Body of pancreas (tissue), 4 donors: ENCODE measurements at regions not wholly inside any gene's neighbourhood (a gene's known extent, or its start where the extent isn't known, plus 50 kb on each side); places are given as distances from the start of the nearest gene placed in this dataset. TPM values are rescaled to one million over a fixed set of nuclear protein-coding genes. Genes with fewer than 3 reads are reported as not detected.
A peak's percentile ranks its signal among the peaks of the same experiment; 100 is the strongest.

ENCODE experiments used
- ATAC-seq: fragments of 150-250 bp; one replicate; pipeline ENCODE4 v1.9.1; 2016
- DNase-seq, 4 donors: peaks; one replicate each; pipeline ENCODE4 v3.0.0-alpha.2; 2019
- H3K27ac ChIP-seq, 4 donors: fragments of 200-600 bp; sonication (generic); 1 replicate in 3 of 4; 2 replicates in 1 of 4; pipeline versions ENCODE4 v1.5.1 to v1.6.1; 2016 to 2019; ENCODE audit warnings: mild to moderate bottlenecking in 1 of 4, mixed read lengths in 1 of 4, moderate library complexity in 1 of 4
- H3K27me3 ChIP-seq, 2 donors: fragments of 200-600 bp; sonication (generic); one replicate each; pipeline ENCODE4 v1.6.0; 2016; ENCODE audit warnings: mild to moderate bottlenecking in 1 of 2
- H3K36me3 ChIP-seq, 2 donors: fragments of 200-600 bp; sonication (generic); replicated peaks in 1 of 2; 2 replicates each; pipeline ENCODE4 v1.5.1; 2016; ENCODE audit warnings: low read depth in 2 of 2; ENCODE audit not compliant: insufficient read depth in 1 of 2
- H3K4me1 ChIP-seq: fragments of 200-600 bp; sonication (generic); one replicate; pipeline ENCODE4 v1.6.0; 2016
- H3K4me3 ChIP-seq, 2 donors: fragments of 200-600 bp; sonication (generic); 1 replicate in 1 of 2; 2 replicates in 1 of 2; pipeline ENCODE4 v1.5.1; 2016 to 2019
- H3K9me3 ChIP-seq, 3 donors: fragments of 200-600 bp; sonication (generic); 1 replicate in 2 of 3; 2 replicates in 1 of 3; pipeline ENCODE4 v1.5.1; 2016
- CTCF ChIP-seq, 7 experiments: fragments of 450-650 bp in 4 of 7; fragments of 200-600 bp in 3 of 7; sonication (generic) in 3 of 7; IDR thresholded peaks; one replicate each; pipeline ENCODE4 v1.5.1; 2016 to 2019; ENCODE audit warnings: antibody characterized with exemption in 7 of 7
- POLR2A ChIP-seq, 3 donors: fragments of 450-650 bp; IDR thresholded peaks; one replicate each; pipeline ENCODE4 v1.6.1; 2016; ENCODE audit warnings: antibody characterized with exemption in 3 of 3, mild to moderate bottlenecking in 2 of 3
- WGBS, 2 donors: methylation state at CpG; one replicate each; pipeline ENCODE4 v1.1.5; 2017; 5-methylcytosine and 5-hydroxymethylcytosine counted together
- intact Hi-C: fragments of 100-400 bp; cut with DNase I; formaldehyde crosslinking; loops from one replicate; pipeline ENCODE4 v1.15.1; 2023
- small RNA-seq: library from RNA; depleted of rRNA; stranded (forward); fragments of <200 nt; gene quantifications from one replicate; pipeline ENCODE3, GENCODE V24; 2016

GRCh38 chr1:219668446-219668845 lies 55.5 kb upstream of the ZC3H11B start:
- Histone ChIP-seq H3K4me1 (no peaks in the 10 kb centered on the region), H3K4me3 (no peak overlapping the region), H3K9me3 (no peaks in the 10 kb centered on the region), H3K27ac (no peak overlapping the region), H3K36me3 (no peaks in the 10 kb centered on the region), H3K27me3 (no peaks in the 10 kb centered on the region)
- WGBS, 2 donors: 37 to 51% methylated on average over 2 of the region's 2 CpGs
- DNase-seq (no peak), ATAC-seq (no peak)
- intact Hi-C loops: no loop called here
- no peak for TF ChIP-seq POLR2A (IDR thresholded peaks at IDR 0.05)

DNA sequence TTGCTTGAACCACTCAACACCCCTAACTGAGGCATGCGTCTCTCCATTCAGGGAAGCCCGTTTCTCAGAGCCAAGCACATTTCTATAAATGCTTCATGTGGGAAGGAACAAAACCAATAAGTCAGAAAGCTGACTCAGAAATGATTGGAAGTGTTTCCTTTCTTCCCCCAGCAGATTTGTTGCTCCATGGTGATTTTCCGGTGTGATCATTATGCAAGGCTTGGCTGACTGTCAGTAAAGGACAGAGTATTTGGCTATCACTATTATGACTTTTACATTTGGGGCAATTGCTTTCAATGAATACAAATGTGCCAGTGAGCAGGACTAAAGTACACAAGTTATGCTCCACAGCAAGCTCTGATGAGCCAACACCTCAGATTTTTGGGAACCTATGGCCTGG lies 53.3 kb upstream of the ZC3H11B start:
- intact Hi-C loops: no loop called here
- ATAC-seq: no peak
- Histone ChIP-seq H3K27ac (no peak overlapping the region), H3K27me3 (no peaks in the 10 kb centered on the region), H3K9me3 (no peaks in the 10 kb centered on the region), H3K4me1 (peaks cover 2% of the 10 kb centered on the region), H3K36me3 (no peaks in the 10 kb centered on the region), H3K4me3 (no peak overlapping the region)
- no peak for TF ChIP-seq CTCF (IDR thresholded peaks at IDR 0.05)
- no peak for TF ChIP-seq POLR2A (IDR thresholded peaks at IDR 0.05)
- DNase-seq: peak in 1 of 4 donors; percentile 1
- WGBS, 2 donors: 70 to 93% methylated on average over 3 of the region's 3 CpGs

DNA sequence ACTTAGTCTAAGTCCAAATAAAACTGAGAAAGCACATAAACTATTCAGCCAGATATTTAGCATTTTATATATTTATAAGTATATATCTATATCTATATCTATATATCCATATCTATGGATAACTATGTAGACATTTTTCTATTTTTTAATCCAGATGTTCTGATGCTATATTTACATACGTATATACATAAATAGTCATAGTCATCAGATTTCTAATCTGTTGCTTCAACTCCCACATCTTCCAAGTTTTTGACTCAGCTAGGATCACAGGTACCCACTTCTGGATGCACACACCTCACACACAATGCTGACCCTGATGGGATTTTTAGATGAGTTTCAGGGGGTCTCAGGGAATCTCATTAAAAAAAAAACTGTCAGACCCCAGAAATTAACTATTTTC lies 52.2 kb upstream of the ZC3H11B start:
- H3K27ac ChIP-seq: no peak overlapping the region
- no peak for TF ChIP-seq CTCF (IDR thresholded peaks at IDR 0.05)
- TF ChIP-seq POLR2A (IDR thresholded peaks at IDR 0.05): no peak
- no peaks in the 10 kb centered on the region for H3K9me3 ChIP-seq
- no peaks in the 10 kb centered on the region for H3K27me3 ChIP-seq
- H3K4me1 ChIP-seq: peaks cover 10% of the 10 kb centered on the region
- ATAC-seq (no peak), DNase-seq (no peak)
- 41 to 66% methylated on average over 1 of the region's 1 CpG for WGBS, 2 donors
- H3K36me3 ChIP-seq: no peaks in the 10 kb centered on the region
- H3K4me3 ChIP-seq: no peak overlapping the region
- intact Hi-C loops: no loop called here

GRCh38 chr1:219664310-219665029 lies 51.6 kb upstream of the ZC3H11B start:
- H3K27ac ChIP-seq: no peak overlapping the region
- H3K4me1 ChIP-seq: peaks cover 10% of the 10 kb centered on the region
- no peaks in the 10 kb centered on the region for H3K27me3 ChIP-seq
- ATAC-seq (no peak), DNase-seq (no peak)
- H3K9me3 ChIP-seq: no peaks in the 10 kb centered on the region
- 31 to 36% methylated on average over 4 of the region's 4 CpGs for WGBS, 2 donors
- intact Hi-C loops: no loop called here
- TF ChIP-seq POLR2A (IDR thresholded peaks at IDR 0.05): no peak
- TF ChIP-seq CTCF (IDR thresholded peaks at IDR 0.05): no peak
- no peak overlapping the region for H3K4me3 ChIP-seq
- no peaks in the 10 kb centered on the region for H3K36me3 ChIP-seq

Small RNA genes lying in the stretch of these regions (small RNA-seq; reads per million reads assigned to genes)
- not detected for gene RNA5SP76
